CD1c-positive myeloid dendritic cell (primary cell): ENCODE measurements at regions not wholly inside any gene's neighbourhood (a gene's known extent, or its start where the extent isn't known, plus 50 kb on each side); places are given as distances from the start of the nearest gene placed in this dataset.
"Not testable (repeated sequence)": the region's sequence is repeated elsewhere in the genome, so short reads cannot be mapped to it uniquely, and the experiment has no call there.

Experiments
- DNase-seq: peaks from one replicate; pipeline ENCODE4 v3.0.0-alpha.2; 2016; ENCODE audit errors: extremely low spot score

- DNase-seq, result no peak
Measured at GRCh38 chr3:166451997-166452396, 614.8 kb upstream of the BCHE start.

GRCh38 chr3:166447513-166447912 is 610.3 kb upstream of the BCHE start:
- DNase-seq, result no peak

GRCh38 chr3:166446986-166447385 is 609.8 kb upstream of the BCHE start:
- no peak for DNase-seq

- DNase-seq, result no peak
Measured at GRCh38 chr3:166446291-166446690, 609.1 kb upstream of the BCHE start.

- DNase-seq, result no peak
Measured at GRCh38 chr3:166445865-166446264, 608.6 kb upstream of the BCHE start.

GRCh38 chr3:166444756-166445155 is 607.5 kb upstream of the BCHE start:
- no peak for DNase-seq

GRCh38 chr3:166444336-166444735 is 607.1 kb upstream of the BCHE start:
- no peak for DNase-seq

GRCh38 chr3:166435469-166436057 is 598.3 kb upstream of the BCHE start:
- no peak for DNase-seq

GRCh38 chr3:166433060-166433459 is 595.8 kb upstream of the BCHE start:
- DNase-seq, result no peak

GRCh38 chr3:166425900-166426611 is 588.8 kb upstream of the BCHE start:
- no peak for DNase-seq

- no peak for DNase-seq
Measured at GRCh38 chr3:166425021-166425420, 587.8 kb upstream of the BCHE start.

- not testable (repeated sequence) for DNase-seq
Measured at GRCh38 chr3:166423824-166424513, 586.7 kb upstream of the BCHE start.

GRCh38 chr3:166422556-166422955 is 585.3 kb upstream of the BCHE start:
- DNase-seq, result no peak

- DNase-seq, result no peak
Measured at GRCh38 chr3:166420071-166420470, 582.8 kb upstream of the BCHE start.

GRCh38 chr3:166405896-166406295 is 568.7 kb upstream of the BCHE start:
- no peak for DNase-seq

- DNase-seq, result no peak
Measured at GRCh38 chr3:166405465-166405864, 568.2 kb upstream of the BCHE start.

GRCh38 chr3:166390303-166390702 is 553.1 kb upstream of the BCHE start:
- no peak for DNase-seq

GRCh38 chr3:166388321-166388720 is 551.1 kb upstream of the BCHE start:
- DNase-seq, result no peak

- no peak for DNase-seq
Measured at GRCh38 chr3:166372571-166373106, 535.4 kb upstream of the BCHE start.

GRCh38 chr3:166367947-166368533 is 530.8 kb upstream of the BCHE start:
- no peak for DNase-seq

GRCh38 chr3:166362698-166363097 is 525.5 kb upstream of the BCHE start:
- no peak for DNase-seq

- no peak for DNase-seq
Measured at GRCh38 chr3:166360720-166361119, 523.5 kb upstream of the BCHE start.
